ENCODE measurements at regions not wholly inside any gene's neighbourhood (a gene's known extent, or its start where the extent isn't known, plus 50 kb on each side); places are given as distances from the start of the nearest gene placed in this dataset.
A peak's percentile ranks its signal among the peaks of the same experiment; 100 is the strongest.

GRCh38 chr22:27687984-27688545 is 113.5 kb downstream of the MN1 start:
- Histone ChIP-seq H3K27me3 (ENCODE audit: insufficient read depth, low read depth, severe bottlenecking) (no peaks in the 10 kb centered on the region), H3K27ac (no peak overlapping the region), H3K36me3 (no peaks in the 10 kb centered on the region), H3K9me3 (ENCODE audit: severe bottlenecking) (peaks cover 4% of the 10 kb centered on the region), H3K4me3 (ENCODE audit: low read depth, low read length) (no peak overlapping the region)
- no peak for DNase-seq
- no peak for TF ChIP-seq CTCF (IDR thresholded peaks at IDR 0.05; ENCODE audit: low read depth, low read length)

- Histone ChIP-seq H3K4me3 (ENCODE audit: low read depth, low read length) (no peak overlapping the region), H3K27me3 (ENCODE audit: insufficient read depth, low read depth, severe bottlenecking) (no peaks in the 10 kb centered on the region), H3K9me3 (ENCODE audit: severe bottlenecking) (peaks cover 4% of the 10 kb centered on the region), H3K27ac (no peak overlapping the region), H3K36me3 (no peaks in the 10 kb centered on the region)
- no peak for TF ChIP-seq CTCF (IDR thresholded peaks at IDR 0.05; ENCODE audit: low read depth, low read length)
- no peak for DNase-seq
These were observed 111.9 kb downstream of the MN1 start for GRCh38 chr22:27689664-27690063.

GRCh38 chr22:27690599-27690998 is 111.0 kb downstream of the MN1 start:
- Histone ChIP-seq H3K27ac (no peak overlapping the region), H3K9me3 (ENCODE audit: severe bottlenecking) (peaks cover 4% of the 10 kb centered on the region), H3K36me3 (no peaks in the 10 kb centered on the region), H3K4me3 (ENCODE audit: low read depth, low read length) (no peak overlapping the region), H3K27me3 (ENCODE audit: insufficient read depth, low read depth, severe bottlenecking) (no peaks in the 10 kb centered on the region)
- TF ChIP-seq CTCF (IDR thresholded peaks at IDR 0.05; ENCODE audit: low read depth, low read length) = no peak
- no peak for DNase-seq

- no peaks in the 10 kb centered on the region for H3K36me3 ChIP-seq
- H3K27ac ChIP-seq = no peak overlapping the region
- DNase-seq = peak; percentile 50
- no peak overlapping the region for H3K4me3 ChIP-seq (ENCODE audit: low read depth, low read length)
- no peak for TF ChIP-seq CTCF (IDR thresholded peaks at IDR 0.05; ENCODE audit: low read depth, low read length)
- H3K9me3 ChIP-seq (ENCODE audit: severe bottlenecking) = peaks cover 7% of the 10 kb centered on the region
- H3K27me3 ChIP-seq (ENCODE audit: insufficient read depth, low read depth, severe bottlenecking) = no peaks in the 10 kb centered on the region
These were observed 109.3 kb downstream of the MN1 start for GRCh38 chr22:27692243-27692642.

- peaks cover 17% of the 10 kb centered on the region for H3K9me3 ChIP-seq (ENCODE audit: severe bottlenecking)
- H3K27me3 ChIP-seq (ENCODE audit: insufficient read depth, low read depth, severe bottlenecking) = no peaks in the 10 kb centered on the region
- DNase-seq = no peak
- no peaks in the 10 kb centered on the region for H3K36me3 ChIP-seq
- TF ChIP-seq CTCF (IDR thresholded peaks at IDR 0.05; ENCODE audit: low read depth, low read length) = no peak
- no peak overlapping the region for H3K4me3 ChIP-seq (ENCODE audit: low read depth, low read length)
- H3K27ac ChIP-seq = no peak overlapping the region
These were observed 105.6 kb downstream of the MN1 start for GRCh38 chr22:27695925-27696324.

- Histone ChIP-seq H3K27ac (no peak overlapping the region), H3K27me3 (ENCODE audit: insufficient read depth, low read depth, severe bottlenecking) (no peaks in the 10 kb centered on the region), H3K4me3 (ENCODE audit: low read depth, low read length) (no peak overlapping the region), H3K9me3 (ENCODE audit: severe bottlenecking) (peaks cover 20% of the 10 kb centered on the region), H3K36me3 (no peaks in the 10 kb centered on the region)
- no peak for TF ChIP-seq CTCF (IDR thresholded peaks at IDR 0.05; ENCODE audit: low read depth, low read length)
- DNase-seq = no peak
These were observed 103.7 kb downstream of the MN1 start for GRCh38 chr22:27697888-27698287.
